GM19025 (cell line): ENCODE measurements at regions not wholly inside any gene's neighbourhood (a gene's known extent, or its start where the extent isn't known, plus 50 kb on each side); places are given as distances from the start of the nearest gene placed in this dataset.

ENCODE experiments used
- ATAC-seq: cut with Tn5 transposase; IDR thresholded peaks from one replicate; pipeline ENCODE4 v1.9.1; 2021; ENCODE audit warnings: mild to moderate bottlenecking, low read depth, moderate library complexity; ENCODE audit not compliant: unreplicated experiment

DNA sequence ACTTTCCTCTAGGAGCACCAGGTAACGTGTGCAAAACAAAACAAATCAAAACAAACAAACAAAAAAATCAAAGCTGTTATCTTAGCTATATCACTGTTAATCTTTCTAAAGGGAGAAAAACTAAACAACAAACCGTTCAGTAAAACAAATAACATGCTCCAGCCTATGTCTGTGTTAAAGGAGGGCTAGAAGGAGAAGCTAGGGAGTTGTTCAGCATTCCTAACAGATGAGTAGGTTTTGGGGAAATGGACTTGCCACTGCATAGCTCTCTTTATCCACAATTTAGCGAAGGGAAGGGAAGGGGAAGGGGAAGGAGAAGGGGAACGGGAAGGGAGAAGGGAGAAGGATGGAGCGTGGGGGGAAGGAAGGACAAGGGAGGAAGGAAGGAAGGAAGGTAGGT, 134.2 kb upstream of the AKR1E2 start:
- ATAC-seq, result no peak

DNA sequence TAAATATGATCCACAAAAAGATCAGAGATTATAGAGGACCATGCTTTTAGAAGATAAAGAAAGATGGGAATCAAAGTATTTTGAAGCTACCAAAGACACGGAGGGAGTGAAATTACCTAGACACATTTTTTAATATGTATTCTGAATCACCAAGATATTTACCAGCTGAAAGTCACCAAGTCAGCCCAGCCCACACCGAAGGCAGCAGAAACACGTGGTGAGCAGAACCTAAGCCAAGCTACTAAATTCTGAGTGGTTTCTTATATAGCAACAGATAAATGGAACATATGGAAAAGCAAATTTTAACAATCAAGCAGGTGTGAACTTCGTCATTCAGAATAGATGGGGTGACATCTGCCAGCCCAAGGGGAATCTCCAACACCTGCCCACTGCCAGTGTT, 134.7 kb upstream of the AKR1E2 start:
- no peak for ATAC-seq

DNA sequence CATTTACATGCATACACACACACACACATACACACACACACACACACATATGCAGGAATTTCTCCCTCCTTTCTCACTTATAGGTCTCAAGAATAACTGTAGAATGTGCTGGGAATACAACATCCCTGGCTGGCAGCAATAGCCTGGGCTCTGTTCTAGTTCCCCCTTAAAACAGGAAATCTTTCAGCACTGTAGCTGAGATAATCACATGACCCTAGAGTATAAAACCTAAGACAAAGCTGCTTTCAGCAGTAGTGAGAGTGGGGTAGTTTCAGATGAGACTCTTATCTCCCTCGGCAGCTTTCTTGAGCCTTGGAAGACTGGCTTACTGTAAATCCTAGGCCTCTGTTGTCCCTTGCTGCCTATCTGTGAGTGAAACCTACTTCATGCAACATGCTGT, 137.4 kb upstream of the AKR1E2 start:
- no peak for ATAC-seq

DNA sequence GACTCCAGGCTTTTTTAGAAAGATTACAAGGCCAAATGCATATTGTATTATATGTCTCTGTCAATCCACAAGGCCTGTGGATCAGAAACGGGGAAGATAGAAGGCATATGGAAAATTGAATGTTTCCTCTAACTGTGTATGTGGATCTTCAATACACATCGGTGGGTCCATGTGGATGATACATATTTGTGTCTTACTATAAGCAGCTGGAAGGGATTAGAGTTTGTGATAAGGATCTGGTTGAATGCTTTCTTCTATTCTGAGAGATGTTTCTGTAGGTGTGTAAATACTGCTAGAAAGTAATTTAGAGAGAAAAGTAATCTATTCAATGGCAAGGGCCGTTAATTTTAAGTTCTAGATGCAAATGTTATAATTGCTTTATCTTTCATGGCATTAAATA, 137.8 kb upstream of the AKR1E2 start:
- no peak for ATAC-seq

DNA sequence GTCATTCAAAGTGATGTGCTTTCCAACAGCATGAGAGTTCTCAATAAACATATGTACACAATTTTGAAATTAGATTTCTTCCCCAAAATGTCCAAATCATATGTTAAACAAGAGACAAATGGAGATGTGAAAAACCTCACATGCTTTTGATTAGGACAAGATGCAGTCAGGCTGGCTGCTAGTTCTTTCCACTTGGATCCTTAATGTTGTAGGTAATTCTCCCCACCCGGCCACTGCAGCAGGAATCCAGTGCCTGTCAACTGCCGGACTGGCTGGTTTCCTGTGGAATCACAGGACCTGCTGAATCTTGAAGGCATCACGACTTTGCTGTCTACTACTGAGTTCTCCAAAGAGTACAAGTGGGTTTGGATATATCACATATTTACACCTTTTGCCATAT, 138.6 kb upstream of the AKR1E2 start:
- no peak for ATAC-seq

DNA sequence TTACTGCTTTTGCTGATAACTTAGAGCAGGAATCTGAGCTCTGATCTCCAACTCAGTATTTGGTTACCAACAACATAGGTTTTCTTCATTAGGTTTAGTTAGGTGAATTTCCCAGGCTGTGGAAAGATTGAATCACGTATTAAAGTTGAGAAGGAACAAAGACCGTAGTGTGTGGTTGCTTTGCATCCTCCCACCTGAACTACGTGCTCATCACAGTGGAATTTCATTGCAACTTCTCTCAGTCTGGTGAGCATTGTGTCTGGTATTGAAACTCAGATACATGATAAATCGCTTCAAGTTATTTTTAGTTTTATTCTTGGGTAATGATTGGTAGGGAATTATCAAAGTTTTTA, 139.4 kb upstream of the AKR1E2 start:
- ATAC-seq, result no peak

DNA sequence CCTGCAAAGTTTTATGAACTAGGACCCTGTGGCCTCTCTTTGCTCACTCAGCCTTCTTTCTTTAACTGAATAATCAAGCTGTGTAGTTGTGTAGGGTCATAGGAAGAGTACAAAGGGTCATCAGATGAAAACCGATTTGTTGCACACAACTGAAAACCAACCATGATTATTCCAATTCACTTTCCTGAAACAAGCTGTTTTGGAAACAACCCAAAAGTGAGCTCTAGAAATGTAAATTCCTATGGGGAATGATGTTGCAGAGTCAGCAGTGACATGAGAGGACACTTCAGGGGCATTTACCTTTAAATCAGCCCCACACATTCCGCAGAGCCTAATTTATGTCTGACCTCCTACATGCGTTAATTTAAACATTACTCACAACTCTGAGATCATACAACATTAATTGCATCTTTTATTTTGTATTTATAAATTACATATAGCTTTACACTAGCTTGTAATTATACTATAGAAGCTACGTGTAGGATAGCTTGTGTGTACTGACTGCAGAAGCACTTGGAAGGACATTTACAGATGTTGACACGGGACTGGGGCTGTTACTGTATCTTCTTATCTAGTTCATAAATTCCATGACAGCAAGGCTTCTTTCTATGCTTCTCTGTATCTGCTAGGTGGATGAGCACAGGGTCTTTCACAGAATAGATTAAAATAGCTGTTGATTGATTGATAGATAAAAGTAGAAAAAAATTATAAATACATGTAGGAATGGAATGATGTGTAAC, 139.9 kb upstream of the AKR1E2 start:
- ATAC-seq, result no peak

DNA sequence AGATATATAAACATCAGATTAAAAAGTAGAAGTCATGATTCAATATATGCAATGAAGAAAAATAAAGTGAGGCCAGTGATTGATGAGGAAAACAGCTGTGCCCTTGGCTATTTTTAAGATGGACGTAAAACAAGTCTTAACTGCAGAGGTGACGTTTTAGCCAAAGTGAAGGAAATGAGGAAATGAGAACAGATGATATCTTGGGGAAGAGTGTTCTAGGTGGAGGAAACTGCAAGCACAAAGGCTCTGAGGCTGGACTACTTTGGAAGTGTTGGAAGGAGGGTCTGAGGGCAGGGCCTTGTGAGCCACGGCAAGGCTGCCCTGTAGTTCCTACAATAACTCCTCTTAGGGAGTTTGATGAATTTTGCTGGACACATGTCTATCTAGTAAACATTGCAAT, 140.5 kb upstream of the AKR1E2 start:
- ATAC-seq, result no peak

DNA sequence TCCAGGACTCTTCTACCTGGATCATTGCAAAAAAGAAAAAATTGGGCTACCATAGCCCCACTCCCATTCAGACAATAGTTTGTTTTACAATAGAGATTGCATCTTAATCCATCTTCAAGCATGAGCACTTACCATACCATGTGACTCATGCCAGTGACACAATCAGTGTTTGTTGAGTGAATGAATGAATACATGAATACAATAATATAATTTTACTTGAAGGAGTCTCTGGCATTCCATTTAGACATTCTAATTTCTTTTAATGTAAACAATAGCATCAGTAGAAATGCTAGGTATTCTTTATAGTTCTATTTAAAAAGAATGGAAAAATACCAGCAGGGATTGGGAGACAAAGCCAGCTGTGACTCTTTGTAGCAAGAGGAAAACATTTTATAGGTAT, 141.6 kb upstream of the AKR1E2 start:
- ATAC-seq, result no peak

DNA sequence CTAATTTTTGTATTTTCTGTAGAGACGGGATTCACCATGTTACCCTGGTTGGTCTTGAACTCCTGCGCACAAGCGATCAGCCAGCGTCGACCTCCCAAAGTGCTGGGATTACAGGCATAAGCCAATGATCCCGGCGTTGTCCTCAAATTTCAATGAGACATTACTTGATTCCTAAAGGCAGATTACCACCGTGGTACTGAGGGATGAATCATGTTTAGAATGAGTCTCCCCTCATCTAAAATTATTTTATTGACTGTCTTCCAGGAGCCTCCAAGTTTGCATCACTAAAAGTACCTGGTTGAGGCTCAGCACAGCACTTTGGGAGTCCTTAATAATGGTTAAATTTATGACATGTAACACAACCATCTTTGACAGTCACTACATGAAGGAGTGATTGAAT, 142.2 kb upstream of the AKR1E2 start:
- ATAC-seq, result no peak

DNA sequence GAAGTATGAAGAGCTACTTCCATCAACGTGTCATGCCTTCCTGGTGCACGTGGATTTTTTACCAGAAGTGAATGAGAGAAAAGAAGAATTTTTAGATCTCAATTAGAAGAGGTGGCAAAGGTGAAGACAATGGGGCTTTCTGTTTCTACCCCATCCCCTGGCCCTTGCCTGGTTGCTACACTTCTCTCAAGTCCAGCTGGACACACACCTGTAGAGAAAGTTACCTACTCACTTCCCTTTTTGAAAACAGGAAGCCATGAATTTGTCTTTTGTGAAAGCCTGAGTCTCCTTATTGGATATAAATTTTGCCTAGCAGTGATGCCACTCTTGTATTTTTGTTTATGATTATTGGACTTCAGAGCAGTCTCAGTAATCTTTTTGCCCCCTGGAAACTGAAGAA, 142.9 kb upstream of the AKR1E2 start:
- no peak for ATAC-seq

DNA sequence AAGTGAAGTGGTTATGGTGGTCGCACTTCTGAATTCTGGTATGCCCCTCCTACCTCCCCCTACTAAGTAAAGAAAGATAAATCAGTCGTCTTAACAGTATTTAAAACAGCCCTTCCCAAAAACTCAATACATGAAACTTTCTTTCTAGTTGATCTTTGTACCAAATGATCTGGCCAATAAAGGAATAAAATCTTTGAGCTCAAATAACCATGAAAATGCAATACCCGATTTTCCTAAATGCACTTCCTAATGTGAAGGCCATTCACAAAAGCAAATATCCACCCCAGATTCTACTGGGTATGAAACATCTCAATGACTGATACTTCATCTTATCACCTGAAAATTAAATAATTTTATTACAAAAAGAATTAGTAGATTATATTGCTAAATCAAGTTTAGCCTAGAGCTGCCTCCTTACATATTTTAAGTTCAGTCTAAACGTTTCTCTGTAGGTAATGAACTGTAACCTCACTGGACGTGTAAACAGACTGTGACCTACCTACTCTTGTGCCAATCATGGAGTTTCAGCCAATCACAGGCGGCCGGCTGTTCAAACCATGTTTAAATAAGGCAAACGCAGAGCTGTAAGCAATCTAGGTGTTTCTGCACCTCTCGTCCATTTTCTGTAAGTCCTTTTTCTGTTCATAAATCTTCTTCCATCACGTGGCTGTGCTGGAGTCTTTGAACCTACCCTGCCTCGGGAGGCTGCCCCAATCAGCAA, 146.9 kb upstream of the AKR1E2 start:
- ATAC-seq, result no peak

DNA sequence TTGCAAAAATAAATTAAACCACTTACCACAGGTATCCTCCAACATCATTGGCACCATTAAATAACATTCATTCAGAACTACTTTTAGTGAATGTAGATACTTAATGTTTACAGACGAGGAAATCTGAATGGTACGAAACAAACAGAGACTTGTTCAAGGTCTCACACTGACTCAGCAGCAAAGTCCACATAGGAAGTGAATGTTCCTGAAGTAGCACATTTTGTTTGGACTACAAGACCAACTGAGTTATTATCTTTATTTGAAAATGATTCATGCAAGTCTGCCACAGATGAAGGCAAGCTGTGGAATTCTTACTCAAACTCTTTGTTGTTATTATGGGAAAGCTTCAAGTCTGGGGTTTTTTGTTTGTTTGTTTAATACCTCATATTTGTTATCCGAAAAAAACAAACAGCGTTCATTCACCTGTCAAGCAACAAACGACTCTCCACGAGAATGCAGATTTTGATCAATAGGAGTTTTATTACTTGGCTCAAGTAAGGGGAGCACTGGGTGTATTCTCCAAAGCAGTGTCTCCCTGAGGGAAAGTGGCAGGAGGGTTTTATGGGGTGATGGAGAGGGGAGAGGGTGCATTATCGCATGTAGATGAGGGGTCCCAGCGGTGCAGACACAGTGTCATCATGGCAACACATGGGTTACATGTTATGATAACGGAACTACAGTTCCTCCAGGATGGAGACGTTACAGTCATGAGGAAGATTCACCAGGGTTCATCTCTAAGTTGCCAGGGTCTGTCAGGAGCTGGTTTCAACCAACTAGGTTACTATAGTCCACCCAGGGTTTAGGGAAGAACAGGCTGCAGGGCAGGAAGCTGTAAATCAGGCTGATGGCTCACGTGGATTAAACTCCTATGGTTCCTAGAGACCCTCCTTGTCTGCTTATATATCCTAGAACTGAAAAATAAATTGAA, 147.7 kb upstream of the AKR1E2 start:
- ATAC-seq, result no peak

DNA sequence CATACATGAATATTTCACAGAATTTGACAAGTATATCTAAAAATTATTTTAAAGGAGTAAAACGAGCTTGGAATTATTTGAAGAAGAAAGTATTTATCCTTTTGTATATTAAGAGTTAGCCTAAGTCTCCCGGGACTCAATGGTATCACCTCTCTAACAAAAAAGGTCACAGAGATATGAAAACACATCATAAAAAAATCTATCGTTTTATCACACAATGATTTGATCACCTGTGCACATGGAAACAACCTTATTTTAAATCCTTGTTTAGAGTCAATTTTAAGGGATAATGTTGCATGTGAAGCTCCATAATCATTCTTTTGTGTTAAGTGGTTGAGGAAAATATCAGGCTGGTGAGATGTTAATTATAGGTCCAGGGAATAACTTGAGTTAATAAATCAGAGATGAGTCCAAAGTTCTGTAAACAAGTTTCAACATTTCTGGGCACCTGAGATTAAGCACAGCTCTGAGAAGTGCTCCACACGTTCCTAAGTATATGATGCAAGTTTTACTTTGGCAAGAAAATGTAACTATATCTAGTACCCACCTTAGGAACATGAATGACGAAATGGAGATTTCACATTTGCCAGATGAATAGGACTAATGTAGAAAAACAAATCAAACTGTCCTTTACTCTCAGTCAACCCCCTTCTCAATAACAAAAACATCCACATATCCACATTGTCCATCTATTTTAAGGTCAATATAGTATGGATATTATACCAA, 148.5 kb upstream of the AKR1E2 start:
- ATAC-seq, result no peak

DNA sequence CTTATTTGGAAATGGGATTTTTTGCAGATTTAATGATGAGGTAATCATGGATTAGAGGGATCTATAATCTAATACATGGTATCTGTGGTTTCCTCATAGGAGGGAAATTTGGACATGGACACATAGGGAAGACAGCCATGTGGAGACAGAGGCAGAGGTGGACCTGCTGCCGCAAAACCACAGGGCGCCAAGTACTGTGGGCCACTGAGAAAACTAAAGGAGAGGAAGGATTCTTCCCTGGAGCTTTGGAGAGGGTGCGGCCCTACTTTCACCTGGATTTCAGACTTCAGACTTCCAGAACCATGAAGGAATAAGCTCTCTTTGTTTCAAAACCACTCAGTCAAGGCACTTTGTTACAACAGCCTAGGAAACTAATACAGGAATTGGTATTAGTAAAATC, 149.4 kb upstream of the AKR1E2 start:
- ATAC-seq, result no peak

DNA sequence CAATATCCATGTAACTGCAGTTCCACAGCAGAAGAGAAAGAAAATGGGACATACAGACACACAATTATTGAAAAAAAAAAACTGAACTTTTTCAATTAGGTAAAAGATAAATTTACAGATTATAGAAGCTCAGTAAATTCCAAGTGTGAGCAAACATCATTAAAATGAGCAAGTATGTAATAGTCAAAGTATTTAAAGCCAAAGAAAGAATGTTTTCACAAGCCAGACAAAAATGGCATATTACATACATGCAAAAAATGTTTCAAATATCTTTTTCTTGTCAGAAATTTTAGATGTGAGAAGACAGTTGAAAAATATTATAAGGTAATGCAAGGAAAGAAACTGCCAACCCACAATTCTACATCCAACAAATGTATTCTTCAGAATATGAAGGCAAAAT, 150.2 kb upstream of the AKR1E2 start:
- no peak for ATAC-seq

DNA sequence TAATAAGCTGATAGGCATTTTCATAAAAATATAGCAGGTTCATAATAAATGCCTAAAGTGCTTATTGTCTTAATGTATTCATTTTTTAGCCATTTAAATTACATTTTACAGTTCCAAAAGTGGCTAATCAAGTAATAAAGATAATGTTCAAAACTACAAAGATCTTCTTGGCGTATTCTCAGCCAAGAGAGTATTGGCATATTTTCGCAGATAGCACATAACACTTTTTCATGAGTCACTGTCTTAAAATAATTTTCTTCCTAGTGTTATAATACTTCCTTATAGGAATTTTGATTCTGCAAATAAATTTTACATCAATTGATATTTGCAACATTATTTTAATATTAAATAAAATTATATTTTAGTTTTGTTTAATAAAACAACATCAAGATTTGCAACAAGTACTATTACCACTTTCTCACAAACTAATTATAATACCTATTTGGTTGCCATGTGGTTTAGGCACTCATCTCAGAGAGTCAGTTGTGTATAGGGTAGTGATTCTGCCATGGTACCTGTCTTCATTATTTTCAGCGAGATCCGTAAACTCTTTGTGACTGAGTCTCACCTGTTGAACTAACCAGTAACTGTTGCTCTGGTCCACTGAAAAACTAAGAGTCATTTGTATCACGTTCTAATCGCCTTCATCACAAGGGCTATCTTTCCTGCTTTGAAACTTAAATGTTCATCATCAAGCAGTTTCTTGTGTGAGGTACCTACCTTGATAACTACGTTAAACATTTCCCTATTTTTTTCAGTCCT, 152.5 kb upstream of the AKR1E2 start:
- ATAC-seq, result no peak

DNA sequence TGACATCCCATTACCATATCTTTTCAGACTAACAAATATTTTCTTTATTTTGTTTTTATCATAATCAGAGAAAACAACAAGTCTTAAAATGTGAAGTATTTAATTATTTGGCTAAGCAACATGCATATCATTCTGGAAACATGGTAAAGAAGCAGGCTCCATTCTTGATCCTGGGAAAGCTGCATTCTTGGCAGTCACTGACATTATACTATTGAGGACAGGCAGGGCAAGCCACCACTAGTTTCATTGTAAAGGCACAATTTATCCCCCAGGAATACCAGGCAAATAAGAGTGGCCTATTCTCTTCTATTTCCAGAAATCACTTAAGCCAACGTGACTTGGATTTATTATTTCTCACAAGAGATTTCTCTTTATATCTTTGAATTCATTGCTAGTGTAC, 153.8 kb upstream of the AKR1E2 start:
- no peak for ATAC-seq

DNA sequence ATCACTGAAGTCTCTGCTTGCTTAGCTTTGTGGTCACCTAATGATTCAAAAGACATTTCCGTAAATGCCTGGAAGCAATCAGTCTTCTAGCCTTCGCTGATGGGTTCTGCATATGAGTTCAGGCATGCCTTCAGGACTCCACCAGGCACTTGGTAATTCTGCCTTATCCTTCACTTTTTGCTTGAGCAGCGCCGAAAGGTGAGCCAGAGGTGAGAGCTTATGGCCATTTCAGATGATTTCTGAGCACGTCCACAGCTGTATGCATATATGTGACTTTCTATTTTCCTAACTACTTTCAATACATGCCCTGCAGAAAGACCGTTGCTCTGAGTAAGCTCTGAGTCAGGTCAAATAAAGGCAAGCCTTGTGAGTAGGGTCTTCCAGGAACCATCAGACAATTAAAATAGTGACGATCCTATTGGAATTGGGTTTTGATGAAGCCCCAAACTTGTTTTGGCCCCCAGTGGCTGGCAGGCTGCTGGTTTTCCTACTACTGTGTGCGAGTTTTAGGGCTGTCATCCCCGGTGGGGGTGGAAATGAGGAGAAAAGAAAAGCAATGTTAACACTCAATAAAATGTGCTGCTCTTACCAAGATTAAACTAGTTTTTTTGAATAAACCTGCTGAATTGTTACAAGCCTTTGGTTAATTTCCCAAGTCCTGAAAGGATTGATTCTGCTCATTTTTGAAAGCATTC, 154.4 kb upstream of the AKR1E2 start:
- no peak for ATAC-seq
